8988T (cell line): ENCODE measurements at regions not wholly inside any gene's neighbourhood (a gene's known extent, or its start where the extent isn't known, plus 50 kb on each side); places are given as distances from the start of the nearest gene placed in this dataset.
"Not testable (repeated sequence)": the region's sequence is repeated elsewhere in the genome, so short reads cannot be mapped to it uniquely, and the experiment has no call there.

Source experiments
- DNase-seq: peaks from one replicate; pipeline ENCODE4 v3.0.0; 2011

DNA sequence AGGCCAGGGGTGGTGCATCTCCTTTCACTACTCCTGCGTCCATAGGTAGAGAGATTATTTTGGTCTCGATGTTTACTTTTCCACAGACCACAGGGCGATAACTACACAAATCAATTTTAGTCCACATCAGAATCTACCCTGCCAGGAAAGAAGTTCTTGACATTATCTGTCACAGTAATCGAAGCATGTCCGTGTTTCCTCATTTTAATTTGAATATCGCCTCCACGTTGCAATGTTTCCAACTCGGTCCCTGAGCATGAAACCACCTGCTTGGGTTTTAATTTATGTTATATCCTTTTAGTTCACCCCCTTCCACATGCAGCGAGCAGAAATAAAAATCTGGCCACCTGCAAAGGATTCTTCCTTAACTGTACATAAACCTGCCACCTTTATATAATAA lies 100.1 kb upstream of the ATXN3L start:
- no peak for DNase-seq

DNA sequence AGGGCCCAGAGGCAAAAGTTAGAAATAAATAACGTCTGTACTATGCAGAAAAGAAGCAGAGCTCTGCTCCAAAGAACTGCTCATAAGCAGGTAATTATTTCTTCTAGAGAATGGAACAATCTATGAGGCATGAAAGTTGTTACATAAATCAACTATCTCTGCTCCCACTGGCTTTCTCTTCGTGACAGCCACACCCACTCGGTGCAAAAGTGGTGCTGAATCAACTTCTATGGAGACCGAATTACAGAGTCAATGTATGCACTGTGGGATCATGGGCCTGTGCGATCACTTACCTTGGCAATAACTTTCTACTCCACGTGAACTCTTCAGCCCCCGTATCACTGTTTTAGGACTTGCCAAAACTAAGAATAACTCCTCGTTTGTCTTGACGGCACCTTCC lies 99.4 kb upstream of the ATXN3L start:
- no peak for DNase-seq

DNA sequence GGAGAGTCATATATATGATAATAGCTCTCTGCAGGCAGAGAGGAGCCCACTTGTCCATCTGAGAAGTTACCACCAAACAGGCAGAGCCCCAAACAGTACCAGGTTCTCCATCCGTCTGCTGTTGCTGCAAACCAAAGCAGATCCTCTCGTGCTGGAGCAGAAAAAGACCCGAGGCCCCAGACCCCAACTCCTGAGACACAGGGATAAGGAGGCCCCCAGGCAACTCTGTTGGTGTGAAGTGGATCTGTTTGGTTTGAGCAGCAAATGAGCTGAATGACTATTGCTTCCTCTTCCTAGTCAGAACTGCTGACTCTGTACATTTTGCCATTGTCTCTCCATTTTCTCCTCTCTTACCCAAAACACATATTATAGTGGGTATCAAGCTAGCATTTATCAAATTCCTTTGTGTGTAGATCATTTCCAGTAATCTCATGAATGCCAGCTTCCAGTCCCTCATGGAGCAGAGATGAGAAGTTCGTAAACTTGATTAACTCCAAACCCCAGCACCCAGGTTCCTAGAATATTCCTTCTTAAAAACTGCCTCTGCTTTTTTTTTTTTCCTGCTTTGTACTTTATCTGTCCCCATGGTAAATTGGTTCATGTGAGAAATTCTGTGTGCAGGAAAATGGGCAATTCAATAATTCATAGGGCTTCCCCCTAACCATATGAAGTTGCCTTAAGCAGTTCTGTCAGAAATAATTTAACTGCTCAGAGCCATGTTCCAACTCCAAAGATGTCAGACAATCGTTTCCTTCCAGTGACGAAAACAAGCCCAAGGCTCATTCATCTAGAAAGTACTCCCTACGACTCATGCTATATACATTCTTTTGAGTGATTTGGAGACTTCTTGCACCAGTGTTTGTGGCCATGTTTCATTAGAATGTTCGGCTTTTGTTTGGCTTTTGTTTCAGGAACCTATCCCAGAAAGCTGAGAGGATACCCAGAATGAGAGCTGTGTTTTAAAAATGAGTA lies 98.6 kb upstream of the ATXN3L start:
- peak; percentile 31 for DNase-seq

DNA sequence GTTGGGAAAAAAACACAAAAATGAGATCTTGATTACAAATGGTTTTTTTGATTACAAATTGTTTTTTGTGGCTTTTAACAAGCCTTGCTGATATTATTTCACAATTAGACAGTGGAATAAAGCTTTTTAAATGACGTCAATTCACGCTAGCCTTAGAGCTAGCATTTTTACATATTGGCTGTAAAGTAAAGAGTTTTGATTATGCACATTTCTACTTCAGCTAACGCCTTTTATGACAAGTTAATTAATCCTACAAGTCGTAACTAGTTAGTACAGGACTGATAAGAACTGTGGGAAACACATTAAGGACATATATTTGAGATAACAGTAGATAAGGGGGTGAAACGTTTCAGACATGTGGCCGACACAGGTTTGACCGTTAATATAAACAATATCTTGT lies 95.7 kb upstream of the ATXN3L start:
- DNase-seq = no peak

DNA sequence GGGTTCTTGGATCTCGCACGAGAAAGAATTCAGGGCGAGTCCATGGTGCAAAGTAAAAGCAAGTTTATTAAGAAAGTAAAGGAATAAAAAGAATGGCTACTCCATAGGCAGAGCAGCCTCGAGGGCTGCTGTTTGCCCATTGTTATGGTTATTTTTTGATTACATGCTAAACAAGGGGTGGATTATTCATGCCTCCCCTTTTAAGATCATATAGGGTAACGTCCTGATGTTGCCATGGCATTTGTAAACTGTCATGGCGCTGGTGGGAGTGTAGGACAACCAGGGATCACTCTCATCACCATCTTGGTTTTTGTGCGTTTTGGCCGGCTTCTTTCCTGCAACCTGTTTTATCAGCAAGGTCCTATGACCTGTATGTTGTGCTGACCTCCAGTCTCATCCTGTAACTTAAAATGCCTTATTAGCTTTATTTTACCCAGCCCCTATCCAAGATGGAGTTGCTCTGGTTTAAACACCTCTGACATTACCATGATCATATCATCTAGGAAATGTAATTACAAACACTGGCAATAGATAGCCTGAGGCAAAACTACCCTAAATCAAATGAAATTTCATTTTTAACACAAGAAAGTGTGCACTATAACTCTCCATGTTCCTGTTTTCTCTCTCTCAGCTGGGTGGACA lies 94.3 kb upstream of the ATXN3L start:
- no peak for DNase-seq

DNA sequence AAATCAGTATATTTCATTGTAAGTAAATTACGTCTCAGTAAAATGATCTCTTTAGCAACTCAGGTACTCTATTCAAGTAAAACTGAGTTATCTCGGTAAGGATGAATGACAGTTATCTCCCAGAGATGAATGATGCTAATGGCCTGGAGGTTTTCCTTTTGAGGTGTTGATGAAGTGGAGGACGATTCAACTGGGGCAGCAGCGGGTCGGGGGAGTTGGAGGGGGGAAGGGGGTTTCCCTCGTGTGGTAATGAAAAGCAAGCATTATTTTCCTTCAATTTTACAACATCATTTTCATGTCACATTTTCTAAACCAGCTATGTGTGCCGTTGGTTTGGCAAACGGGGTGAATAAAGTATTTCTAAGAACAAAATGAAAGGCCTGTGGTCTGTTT lies 92.4 kb upstream of the ATXN3L start:
- DNase-seq = no peak

DNA sequence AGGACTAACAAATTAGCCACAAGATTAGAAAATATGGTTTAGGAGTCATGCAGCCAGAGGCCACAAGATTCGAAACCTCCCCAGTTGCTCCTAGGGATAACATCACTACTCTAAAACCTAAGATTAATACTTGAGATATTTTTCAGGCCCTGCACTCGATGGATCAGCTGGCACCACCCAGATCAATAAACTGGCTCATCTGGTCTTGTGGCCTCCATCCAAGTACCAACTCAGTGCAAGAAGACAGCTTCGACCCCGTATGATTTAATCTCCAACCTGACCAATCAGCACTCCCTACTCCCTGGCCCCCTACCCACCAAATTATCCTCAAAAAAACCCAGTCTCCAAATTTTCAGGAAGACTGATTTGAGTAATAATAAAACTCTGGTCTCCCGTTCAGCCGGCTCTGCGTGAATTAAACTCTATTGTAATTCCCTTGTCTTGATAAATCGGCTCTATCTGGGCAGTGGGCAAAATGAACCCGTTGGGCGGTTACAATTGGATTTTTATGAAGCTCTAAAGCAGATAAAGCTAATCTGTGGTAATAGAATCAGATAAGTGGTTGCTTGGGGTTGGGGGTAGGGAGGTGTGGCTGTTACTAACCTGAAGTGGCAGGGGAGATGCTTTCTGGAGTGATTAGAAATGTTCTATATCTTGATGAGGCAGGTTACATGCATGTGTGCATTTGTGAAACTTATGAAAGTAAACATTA lies 91.8 kb upstream of the ATXN3L start:
- no peak for DNase-seq

DNA sequence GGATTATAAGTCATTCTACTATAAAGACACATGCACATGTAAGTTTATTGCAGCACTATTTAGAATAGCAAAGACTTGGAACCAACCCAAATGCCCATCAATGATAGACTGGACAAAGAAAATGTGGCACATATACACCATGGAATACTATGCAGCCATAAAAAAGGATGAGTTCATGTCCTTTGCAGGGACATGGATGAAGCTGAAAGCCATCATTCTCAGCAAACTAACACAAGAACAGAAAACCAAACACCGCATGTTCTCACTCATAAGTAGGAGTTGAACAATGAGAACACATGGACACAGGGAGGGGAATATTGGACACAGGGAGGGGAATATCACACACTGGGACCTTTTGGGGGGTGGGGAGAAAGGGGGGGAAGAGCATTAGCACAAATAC lies 88.7 kb upstream of the ATXN3L start:
- DNase-seq = not testable (repeated sequence)

DNA sequence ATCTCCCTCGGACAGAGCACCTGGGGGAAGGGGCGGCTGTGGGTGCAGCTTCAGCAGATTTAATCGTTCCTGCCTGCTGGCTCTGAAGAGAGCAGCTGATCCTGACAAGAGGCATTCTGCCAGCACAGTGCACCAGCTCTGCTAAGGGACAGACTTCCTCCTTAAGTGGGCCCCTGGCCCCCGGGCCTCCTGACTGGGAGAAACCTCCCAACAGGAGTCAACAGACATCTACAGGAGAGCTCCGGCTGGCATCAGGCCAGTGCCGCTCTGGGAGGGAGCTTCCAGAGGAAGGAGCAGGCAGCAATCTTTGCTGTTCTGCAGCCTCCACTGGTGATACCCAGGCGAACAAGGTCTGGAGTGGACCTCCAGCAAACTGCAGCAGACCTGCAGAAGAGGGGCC lies 84.9 kb upstream of the ATXN3L start:
- DNase-seq = not testable (repeated sequence)

DNA sequence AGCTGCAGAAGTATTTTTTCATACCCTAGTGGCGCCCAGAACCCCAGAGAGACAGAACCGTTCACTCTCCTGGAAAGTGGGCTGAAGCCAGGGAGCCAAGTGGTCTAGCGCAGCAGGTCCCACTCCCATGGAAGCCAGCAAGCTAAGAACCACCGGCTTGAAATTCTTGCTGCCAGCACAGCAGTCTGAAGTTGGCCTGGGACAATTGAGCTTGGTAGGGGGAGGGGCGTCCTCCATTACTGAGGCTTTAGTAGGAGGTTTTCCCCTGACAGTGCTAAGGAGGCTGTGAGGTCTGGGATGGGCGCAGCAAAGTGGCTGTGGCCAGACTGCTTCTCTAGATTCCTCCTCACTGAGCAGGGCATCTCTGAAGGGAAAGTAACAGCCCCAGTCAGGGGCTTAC lies 84.5 kb upstream of the ATXN3L start:
- no peak for DNase-seq

DNA sequence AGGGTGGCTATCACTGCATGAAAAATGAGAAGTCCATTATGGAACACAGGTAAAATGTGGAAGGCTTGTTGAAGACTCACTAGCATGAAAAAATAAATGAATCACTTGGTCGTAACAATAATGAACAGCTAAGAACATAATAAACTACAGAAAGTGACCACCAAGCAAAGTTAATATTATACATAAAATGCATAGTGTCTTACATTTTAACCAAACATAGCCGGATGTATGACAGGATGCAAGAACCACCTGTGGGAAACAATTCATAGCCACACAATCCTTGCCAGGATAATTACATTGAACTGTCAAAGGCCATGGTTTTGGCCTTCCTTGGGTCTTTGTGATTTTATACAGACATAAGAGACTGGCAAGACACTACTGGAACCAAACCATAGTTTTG lies 81.9 kb upstream of the ATXN3L start:
- DNase-seq = no peak

DNA sequence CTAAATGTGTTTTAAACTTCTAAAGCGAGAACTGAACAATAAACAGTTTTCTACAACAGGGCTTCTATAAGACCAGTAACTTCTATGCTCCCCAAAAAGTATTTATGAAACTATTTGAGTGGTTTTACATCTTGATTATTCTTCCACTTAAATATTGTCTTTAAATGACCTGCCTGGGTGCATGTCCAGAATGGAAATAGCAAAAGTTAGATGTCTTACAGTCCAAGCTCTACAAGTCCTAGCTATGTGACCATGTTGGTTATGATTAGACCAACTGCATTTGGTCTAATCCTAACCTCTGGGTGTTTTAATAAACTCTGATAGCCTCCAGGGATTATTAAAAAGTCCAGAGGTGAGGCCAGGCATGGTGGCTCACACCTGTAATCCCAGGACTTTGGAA lies 79.0 kb upstream of the ATXN3L start:
- DNase-seq = no peak

DNA sequence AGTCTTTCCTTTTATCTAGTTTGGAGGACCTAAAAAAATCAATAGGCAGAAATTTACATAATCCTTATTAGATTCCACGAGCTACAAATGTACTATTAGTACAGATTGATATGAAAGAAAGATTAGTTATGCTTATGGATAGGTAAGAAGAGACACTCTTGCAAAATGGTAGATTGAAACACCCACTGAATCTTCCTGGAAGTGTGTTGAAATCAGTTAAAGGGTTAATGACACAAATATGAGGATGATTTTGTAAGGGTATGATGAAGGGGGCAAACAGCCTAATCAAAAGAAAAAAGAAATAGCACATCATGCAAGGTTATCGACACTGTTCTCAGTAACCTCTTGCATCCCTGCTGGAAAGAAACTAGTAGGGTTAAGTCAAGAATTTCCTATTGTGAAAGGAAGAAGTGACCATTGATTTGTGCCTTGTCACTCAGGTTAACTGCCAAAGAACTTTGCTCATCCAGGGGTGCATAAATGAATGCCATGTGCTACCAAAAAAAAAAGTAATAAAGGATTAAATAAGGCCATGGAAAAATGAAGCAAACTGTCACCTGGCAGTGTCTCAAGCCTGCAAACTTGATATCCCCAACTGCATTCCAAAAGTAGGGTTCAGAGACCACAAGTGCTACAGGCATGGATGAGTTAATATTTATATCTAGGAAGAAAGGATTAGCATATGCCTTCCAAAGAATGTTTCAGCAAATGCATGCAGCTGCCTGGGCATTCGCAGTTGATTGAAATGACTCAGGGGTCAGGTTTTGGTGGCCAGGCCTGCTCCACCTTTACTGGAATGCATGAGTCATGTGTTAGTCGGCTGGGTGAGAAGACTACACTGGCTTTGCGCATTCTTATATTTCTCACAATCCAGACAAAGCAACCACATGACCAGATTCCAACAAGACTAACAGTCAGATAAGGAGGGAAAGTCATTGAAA lies 78.3 kb upstream of the ATXN3L start:
- DNase-seq = peak; percentile 32

DNA sequence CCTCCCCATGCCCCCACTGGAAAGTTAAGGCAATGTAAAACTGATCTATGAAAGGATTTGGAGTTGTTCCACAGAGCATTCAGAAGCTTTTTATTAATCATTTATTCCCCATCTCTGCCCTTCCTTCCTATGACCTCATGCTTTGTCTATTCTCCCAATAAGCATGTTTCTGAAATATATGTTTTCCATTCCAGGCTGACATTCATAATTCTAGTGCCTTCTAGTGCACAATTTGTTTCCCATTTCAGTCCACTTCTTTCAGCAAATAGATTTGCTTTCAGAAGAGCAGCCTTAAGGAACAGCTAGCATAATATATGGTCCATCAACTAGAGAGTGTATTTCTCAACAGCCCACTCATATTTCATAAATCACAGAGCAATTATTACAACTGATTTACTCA lies 77.1 kb upstream of the ATXN3L start:
- DNase-seq = no peak

DNA sequence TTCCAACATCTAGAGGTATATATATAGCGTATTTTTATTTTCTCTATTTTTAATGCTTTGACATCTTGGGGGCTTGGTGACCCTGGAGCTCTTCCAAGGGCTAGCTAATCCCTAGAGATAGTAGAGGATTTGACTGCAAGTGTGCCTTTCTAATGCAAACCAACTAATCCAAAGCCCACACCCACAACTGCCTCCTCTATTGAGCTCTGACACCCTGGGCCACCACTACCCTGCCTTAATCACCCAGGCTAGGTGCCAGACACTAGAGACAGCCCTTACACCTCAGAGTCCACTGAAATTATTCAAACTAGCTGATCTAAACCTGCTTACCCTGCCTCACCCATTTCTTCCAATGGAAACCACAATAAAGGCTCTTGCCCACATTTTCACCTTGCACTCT lies 69.6 kb upstream of the ATXN3L start:
- DNase-seq = no peak

DNA sequence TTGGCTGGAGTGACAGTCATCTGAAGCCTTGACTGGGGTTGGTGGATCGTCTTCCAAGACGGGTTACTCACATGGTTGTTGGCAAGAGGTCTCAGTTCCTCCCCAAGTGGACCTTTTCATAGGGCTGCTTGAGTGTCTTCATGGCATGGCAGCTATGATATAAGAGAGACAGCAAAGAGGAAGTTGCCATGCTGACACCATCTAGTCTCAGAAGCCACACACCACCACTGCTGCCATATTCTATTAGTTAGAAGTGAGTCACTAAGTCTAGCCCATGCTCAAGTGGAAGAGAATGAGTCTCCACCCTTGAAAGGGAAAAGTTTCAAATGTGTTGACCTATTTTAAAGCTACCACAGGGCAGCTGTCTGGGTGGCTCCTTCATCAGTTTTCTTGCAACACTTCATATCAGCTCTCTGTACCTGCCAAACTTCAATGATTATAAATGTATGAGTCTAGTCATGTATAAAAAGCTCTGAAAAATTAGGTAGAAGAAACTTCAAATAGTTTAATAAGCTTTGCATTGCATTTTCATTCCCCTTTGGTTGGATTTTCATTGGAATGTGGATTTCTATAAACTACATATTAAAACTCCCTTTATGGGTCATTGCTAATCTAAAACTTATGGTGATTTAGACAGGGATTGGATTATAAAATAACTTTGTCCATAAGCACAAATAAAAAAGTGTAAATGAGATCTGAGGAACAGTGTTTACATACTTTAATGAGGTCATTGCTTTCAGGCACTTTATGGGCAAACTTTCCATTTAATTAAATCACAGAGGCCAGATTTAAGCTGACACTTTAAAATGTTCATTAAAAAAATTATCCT lies 68.0 kb upstream of the ATXN3L start:
- no peak for DNase-seq

DNA sequence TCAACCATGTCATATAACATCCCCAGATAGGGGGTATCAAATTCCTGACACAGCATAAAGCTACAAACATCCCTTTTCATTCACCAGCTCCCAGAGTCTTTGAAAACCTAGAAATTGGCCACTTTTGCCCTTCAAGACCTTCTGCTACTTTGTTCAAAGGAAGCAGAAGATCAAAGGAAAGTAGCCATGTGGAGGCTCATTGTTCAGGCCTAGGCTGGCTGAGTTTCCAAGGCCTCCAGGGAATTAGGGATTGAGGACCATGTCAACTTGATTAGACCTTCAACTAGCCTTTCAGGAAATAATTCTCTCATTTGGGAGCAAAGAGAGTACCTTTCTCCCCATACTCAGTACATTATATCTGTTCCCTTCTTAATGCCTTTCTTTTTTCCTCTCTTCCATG lies 66.8 kb upstream of the ATXN3L start:
- DNase-seq = no peak

DNA sequence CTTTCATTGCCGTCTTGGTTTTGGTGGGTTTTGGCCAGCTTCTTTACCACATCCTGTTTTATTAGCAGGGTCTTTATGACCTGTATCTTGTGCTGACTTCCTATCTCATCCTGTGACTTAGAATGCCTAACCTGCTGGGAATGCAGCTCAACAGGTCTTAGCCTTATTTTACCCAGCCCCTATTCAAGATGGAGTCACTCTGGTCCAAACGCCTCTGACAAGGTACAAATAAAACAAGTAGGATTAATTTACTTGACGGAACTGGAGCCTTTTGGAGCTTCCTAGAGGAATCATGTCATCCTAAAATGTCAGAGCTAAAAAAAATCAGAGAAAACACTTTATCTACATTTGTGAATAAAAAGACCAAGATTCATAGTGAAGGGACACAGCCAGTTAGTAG lies 66.2 kb upstream of the ATXN3L start:
- DNase-seq = no peak

DNA sequence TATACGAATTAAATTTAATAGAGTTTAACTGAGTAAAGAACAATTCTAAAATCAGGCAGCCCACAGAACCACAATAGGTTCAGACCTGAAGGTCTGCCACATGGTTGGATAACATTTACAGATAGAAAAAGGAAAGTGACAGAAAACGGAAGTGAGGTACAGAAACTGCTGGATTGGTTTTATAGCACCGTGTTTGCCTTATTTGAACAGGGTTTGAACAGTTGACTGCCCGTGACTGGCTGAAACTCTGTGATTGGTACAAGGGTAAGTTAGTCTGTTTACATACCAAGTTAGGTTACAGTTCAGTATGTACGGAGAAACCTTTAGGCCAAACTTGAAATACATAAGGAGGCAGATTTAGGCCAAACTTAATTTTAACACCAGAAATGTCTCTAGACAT lies 64.1 kb upstream of the ATXN3L start:
- no peak for DNase-seq

DNA sequence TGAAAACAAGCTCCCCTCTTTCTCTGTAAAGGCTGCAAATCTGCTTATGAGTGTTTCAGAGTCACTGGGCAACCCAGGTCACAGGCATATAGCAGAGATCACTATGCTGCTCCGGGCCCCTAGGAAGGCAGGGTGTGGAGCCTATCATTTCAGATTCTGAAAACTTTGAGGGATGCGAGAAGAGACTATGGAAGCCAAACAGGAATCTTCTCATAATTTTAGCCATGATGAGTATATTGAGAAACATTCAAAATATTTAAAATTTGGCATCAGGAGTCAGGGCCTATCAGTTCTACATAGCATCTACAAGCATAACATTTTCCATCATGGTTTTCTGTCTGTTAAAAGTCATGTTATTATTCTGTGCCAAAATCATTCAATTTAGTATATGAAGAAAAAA lies 61.7 kb upstream of the ATXN3L start:
- DNase-seq = no peak

DNA sequence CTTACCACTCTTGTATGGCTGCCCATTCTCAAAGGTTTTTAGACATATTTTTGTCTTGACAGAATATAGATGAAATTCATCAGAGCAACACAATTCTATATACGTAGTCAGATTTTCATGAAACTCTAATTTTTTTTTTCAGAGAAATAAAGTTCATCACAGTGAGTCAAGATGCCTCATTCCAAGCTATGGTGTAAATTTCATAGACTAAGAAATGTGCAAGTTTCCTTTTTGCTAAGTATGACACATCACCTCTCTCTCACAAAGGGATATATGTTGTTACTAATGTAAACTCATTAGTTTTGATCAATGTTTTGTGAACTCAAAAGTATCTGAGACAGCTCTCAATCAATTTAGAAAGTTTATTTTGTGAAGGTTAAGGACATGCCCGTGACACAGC lies 60.4 kb upstream of the ATXN3L start:
- no peak for DNase-seq
